Neural crest cell (in vitro differentiated cells): ENCODE measurements at regions not wholly inside any gene's neighbourhood (a gene's known extent, or its start where the extent isn't known, plus 50 kb on each side); places are given as distances from the start of the nearest gene placed in this dataset.

ENCODE experiments used
- DNase-seq: peaks from one replicate; pipeline ENCODE4 v3.0.0; 2021; ENCODE audit warnings: low read depth, mixed read lengths, low spot score
- H3K27ac Mint-ChIP-seq: one replicate; pipeline ENCODE4 v1.8.0; 2021; ENCODE audit warnings: mild to moderate bottlenecking, mixed read lengths; ENCODE audit not compliant: unreplicated experiment
- H3K27me3 Mint-ChIP-seq: 2 replicates; pipeline ENCODE4 v1.8.0; 2021; ENCODE audit warnings: low read depth, mild to moderate bottlenecking, mixed read lengths
- H3K36me3 Mint-ChIP-seq: 2 replicates; pipeline ENCODE4 v1.8.0; 2021; ENCODE audit warnings: low read depth, mild to moderate bottlenecking, mixed read lengths
- H3K4me1 Mint-ChIP-seq: 2 replicates; pipeline ENCODE4 v1.8.0; 2021; ENCODE audit warnings: mixed read lengths
- H3K4me3 Mint-ChIP-seq: one replicate; pipeline ENCODE4 v1.8.0; 2021; ENCODE audit warnings: mild to moderate bottlenecking, mixed read lengths
- H3K9me3 Mint-ChIP-seq: 2 replicates; pipeline ENCODE4 v1.8.0; 2021; ENCODE audit warnings: mixed read lengths
- CTCF ChIP-seq: fragments of 200-600 bp; sonication (generic); conservative IDR thresholded peaks from 2 replicates; pipeline ENCODE4 v1.5.0; 2021; ENCODE audit warnings: antibody characterized with exemption, mild to moderate bottlenecking

- Mint-ChIP-seq H3K4me1 (no peaks in the 10 kb centered on the region), H3K4me3 (no peak overlapping the region)
- DNase-seq = no peak
Observed at GRCh38 chr1:200275415-200275814, 134.4 kb downstream of the ZNF281 start.

GRCh38 chr1:200274116-200274515, 135.7 kb downstream of the ZNF281 start:
- no peaks in the 10 kb centered on the region for H3K27me3 Mint-ChIP-seq
- no peaks in the 10 kb centered on the region for H3K4me1 Mint-ChIP-seq
- no peaks in the 10 kb centered on the region for H3K36me3 Mint-ChIP-seq
- H3K9me3 Mint-ChIP-seq = no peaks in the 10 kb centered on the region
- H3K27ac Mint-ChIP-seq = no peak overlapping the region
- no peak for DNase-seq
- H3K4me3 Mint-ChIP-seq = no peak overlapping the region
- no peak for TF ChIP-seq CTCF

More at GRCh38 chr1:200275415-200275814, 134.4 kb downstream of the ZNF281 start:
- Mint-ChIP-seq H3K27me3 (no peaks in the 10 kb centered on the region), H3K36me3 (no peaks in the 10 kb centered on the region), H3K27ac (no peak overlapping the region), H3K9me3 (peaks cover 3% of the 10 kb centered on the region)
- no peak for TF ChIP-seq CTCF

- no peaks in the 10 kb centered on the region for H3K27me3 Mint-ChIP-seq
- DNase-seq = no peak
- H3K36me3 Mint-ChIP-seq = no peaks in the 10 kb centered on the region
Observed at GRCh38 chr1:200272481-200273068, 137.3 kb downstream of the ZNF281 start.

GRCh38 chr1:200269256-200269655, 140.6 kb downstream of the ZNF281 start:
- Mint-ChIP-seq H3K4me1 (no peaks in the 10 kb centered on the region), H3K9me3 (no peaks in the 10 kb centered on the region), H3K4me3 (no peak overlapping the region), H3K36me3 (no peaks in the 10 kb centered on the region), H3K27ac (no peak overlapping the region), H3K27me3 (no peaks in the 10 kb centered on the region)
- TF ChIP-seq CTCF = no peak
- no peak for DNase-seq

More at GRCh38 chr1:200272481-200273068, 137.3 kb downstream of the ZNF281 start:
- H3K9me3 Mint-ChIP-seq = no peaks in the 10 kb centered on the region
- H3K4me3 Mint-ChIP-seq = no peak overlapping the region
- H3K4me1 Mint-ChIP-seq = no peaks in the 10 kb centered on the region
- TF ChIP-seq CTCF = no peak
- no peak overlapping the region for H3K27ac Mint-ChIP-seq

- no peak overlapping the region for H3K27ac Mint-ChIP-seq
- no peaks in the 10 kb centered on the region for H3K9me3 Mint-ChIP-seq
- DNase-seq = no peak
- TF ChIP-seq CTCF = no peak
- H3K36me3 Mint-ChIP-seq = no peaks in the 10 kb centered on the region
- no peaks in the 10 kb centered on the region for H3K4me1 Mint-ChIP-seq
- no peaks in the 10 kb centered on the region for H3K27me3 Mint-ChIP-seq
- no peak overlapping the region for H3K4me3 Mint-ChIP-seq
Observed at GRCh38 chr1:200267937-200268336, 141.9 kb downstream of the ZNF281 start.
